ENCODE measurements at regions not wholly inside any gene's neighbourhood (a gene's known extent, or its start where the extent isn't known, plus 50 kb on each side); places are given as distances from the start of the nearest gene placed in this dataset.

DNA sequence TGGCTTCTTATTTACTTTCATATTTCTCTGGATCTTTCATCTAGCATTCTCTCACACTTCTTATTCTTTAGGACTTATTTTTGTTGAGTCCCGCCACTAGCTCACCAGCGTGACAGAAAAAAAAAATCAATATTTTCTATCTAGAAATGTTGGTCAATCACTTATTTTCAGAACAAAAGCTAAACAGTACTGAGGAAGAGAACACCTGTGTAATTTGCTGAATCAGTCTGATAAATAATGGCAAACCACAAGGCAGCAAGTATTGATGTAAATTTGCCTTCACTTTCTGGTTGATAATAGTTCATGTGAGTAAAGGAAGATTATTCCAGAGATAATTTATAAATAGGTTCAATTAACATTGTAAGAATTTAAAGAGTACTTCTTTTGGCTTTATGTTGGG lies 179.2 kb downstream of the BCHE start:
- TF ChIP-seq NFRKB (IDR thresholded peaks at IDR 0.05) (no peak), LEF1 (IDR thresholded peaks at IDR 0.05; ENCODE audit: borderline replicate concordance) (no peak), ELF4 (IDR thresholded peaks at IDR 0.05) (no peak)

Data from HEK293T (cell line).